Neuronal stem cell (in vitro differentiated cells): ENCODE measurements at regions not wholly inside any gene's neighbourhood (a gene's known extent, or its start where the extent isn't known, plus 50 kb on each side); places are given as distances from the start of the nearest gene placed in this dataset.
"Not testable (repeated sequence)": the region's sequence is repeated elsewhere in the genome, so short reads cannot be mapped to it uniquely, and the experiment has no call there.

ENCODE experiments used
- DNase-seq: peaks from one replicate; pipeline ENCODE4 v3.0.0-alpha.2; 2013; ENCODE audit warnings: low spot score
- H2AFZ ChIP-seq: one replicate; pipeline ENCODE4 v1.6.1; 2013; ENCODE audit warnings: mild to moderate bottlenecking, low read length, inconsistent platforms
- H2AK5ac ChIP-seq: 2 replicates; pipeline ENCODE4 v1.6.1; 2013; ENCODE audit warnings: low read depth, mild to moderate bottlenecking, inconsistent platforms, low read length, moderate library complexity, mixed read lengths
- H2BK120ac ChIP-seq: 2 replicates; pipeline ENCODE4 v1.6.1; 2013; ENCODE audit warnings: low read depth, mild to moderate bottlenecking, inconsistent platforms, low read length, moderate library complexity, mixed read lengths
- H2BK12ac ChIP-seq: one replicate; pipeline ENCODE4 v1.6.1; 2013; ENCODE audit warnings: low read length, inconsistent platforms
- H2BK15ac ChIP-seq: 2 replicates; pipeline ENCODE4 v1.6.1; 2013; ENCODE audit warnings: mild to moderate bottlenecking, low read length, inconsistent platforms, mixed read lengths
- H2BK5ac ChIP-seq: one replicate; pipeline ENCODE4 v1.6.1; 2013; ENCODE audit warnings: inconsistent platforms, mild to moderate bottlenecking, low read length, moderate library complexity
- H3K14ac ChIP-seq: one replicate; pipeline ENCODE4 v1.6.1; 2013; ENCODE audit warnings: low read length, inconsistent platforms
- H3K18ac ChIP-seq: 2 replicates; pipeline ENCODE4 v1.6.1; 2013; ENCODE audit warnings: low read length, inconsistent platforms
- H3K23ac ChIP-seq: 2 replicates; pipeline ENCODE4 v1.6.1; 2013; ENCODE audit warnings: low read depth, mild to moderate bottlenecking, mixed read lengths, low read length, inconsistent platforms; ENCODE audit not compliant: poor library complexity
- H3K27ac ChIP-seq: replicated peaks from 3 replicates; pipeline ENCODE4 v1.5.1; 2013; ENCODE audit warnings: low read length, inconsistent platforms
- H3K27me3 ChIP-seq, 3 experiments: 2 replicates each; pipeline ENCODE4 v1.6.1; 2013; ENCODE audit warnings: low read length in 3 of 3, mild to moderate bottlenecking in 2 of 3, inconsistent platforms in 1 of 3, low read depth in 1 of 3, mixed read lengths in 1 of 3, moderate library complexity in 1 of 3; ENCODE audit not compliant: control insufficient read depth in 3 of 3, insufficient read depth in 3 of 3
- H3K36me3 ChIP-seq, 2 donors: replicated peaks in 1 of 2; 2 replicates each; pipeline ENCODE4 v1.6.1; 2013; ENCODE audit warnings: low read length in 2 of 2; ENCODE audit not compliant: control insufficient read depth in 2 of 2, insufficient read depth in 2 of 2
- H3K4ac ChIP-seq: 2 replicates; pipeline ENCODE4 v1.6.1; 2013; ENCODE audit warnings: inconsistent platforms, mild to moderate bottlenecking, low read length, moderate library complexity
- H3K4me1 ChIP-seq, 2 donors: 1 replicate in 1 of 2; 2 replicates in 1 of 2; pipeline ENCODE4 v1.6.1; 2013; ENCODE audit warnings: low read length in 2 of 2, low read depth in 1 of 2; ENCODE audit not compliant: control insufficient read depth in 2 of 2, insufficient read depth in 1 of 2
- H3K4me2 ChIP-seq: one replicate; pipeline ENCODE4 v1.6.1; 2013; ENCODE audit warnings: mild to moderate bottlenecking, low read length, inconsistent platforms; ENCODE audit not compliant: insufficient read depth, poor library complexity, severe bottlenecking
- H3K4me3 ChIP-seq, 2 donors: 2 replicates each; pipeline ENCODE4 v1.5.1; 2013; ENCODE audit warnings: low read length in 2 of 2, mild to moderate bottlenecking in 2 of 2, inconsistent platforms in 1 of 2, moderate library complexity in 1 of 2
- H3K79me1 ChIP-seq: one replicate; pipeline ENCODE4 v1.6.1; 2013; ENCODE audit warnings: low read depth, mild to moderate bottlenecking, inconsistent platforms, low read length, moderate library complexity
- H3K9ac ChIP-seq: one replicate; pipeline ENCODE4 v1.6.1; 2013; ENCODE audit warnings: mild to moderate bottlenecking, low read depth, low read length, inconsistent platforms; ENCODE audit not compliant: poor library complexity
- H3K9me3 ChIP-seq, 2 donors: replicated peaks in 1 of 2; 2 replicates each; pipeline versions ENCODE3 to v1.6.1; 2013; ENCODE audit warnings: low read length in 2 of 2, mild to moderate bottlenecking in 2 of 2, inconsistent platforms in 1 of 2, low read depth in 1 of 2, mixed read lengths in 1 of 2, moderate library complexity in 1 of 2; ENCODE audit not compliant: control insufficient read depth in 2 of 2, insufficient read depth in 1 of 2
- H4K8ac ChIP-seq: one replicate; pipeline ENCODE4 v1.6.1; 2013; ENCODE audit warnings: low read depth, mild to moderate bottlenecking, inconsistent platforms, low read length, moderate library complexity
- H4K91ac ChIP-seq: one replicate; pipeline ENCODE4 v1.6.1; 2013; ENCODE audit warnings: low read length, low read depth, mild to moderate bottlenecking, inconsistent platforms; ENCODE audit not compliant: poor library complexity
- WGBS, 2 donors: extraction: QIAGEN DNeasy Blood & Tissue Kit; methylation state at CpG; one replicate each; pipeline ENCODE4 v1.1.7; 2013; ENCODE audit warnings: missing lambda C conversion rate in 2 of 2, mixed read lengths in 1 of 2; ENCODE audit not compliant: insufficient read length in 2 of 2, insufficient replicate concordance in 1 of 2; ENCODE audit errors: extremely low coverage in 2 of 2; 5-methylcytosine and 5-hydroxymethylcytosine counted together

DNA sequence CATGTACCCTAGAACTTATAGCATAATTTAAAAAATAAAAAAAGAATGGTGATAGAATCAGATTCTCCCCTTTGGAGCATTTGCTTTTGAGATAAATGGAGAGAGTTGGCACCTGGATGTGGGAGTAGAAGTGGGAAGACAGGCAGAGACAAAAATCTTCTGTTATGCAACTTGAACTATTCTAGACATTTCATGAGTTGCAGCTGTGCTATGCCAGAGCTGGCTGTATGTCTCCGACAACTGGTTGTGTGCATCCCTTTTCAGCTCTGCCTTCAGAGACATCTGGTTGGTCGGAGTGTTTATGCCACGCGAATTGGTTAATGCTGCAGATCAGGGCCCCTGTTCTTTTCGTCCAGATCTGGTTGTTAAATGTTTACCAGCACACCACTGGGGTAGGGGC lies 161.3 kb downstream of the JRKL start:
- H3K4ac ChIP-seq: no peak overlapping the region
- H3K4me1 ChIP-seq: no peaks in the 10 kb centered on the region
- H2BK15ac ChIP-seq: no peak overlapping the region
- H2AK5ac ChIP-seq: no peak overlapping the region
- H3K4me2 ChIP-seq: no peak overlapping the region
- no peak overlapping the region for H3K27ac ChIP-seq
- no peak overlapping the region for H3K9ac ChIP-seq
- no peak overlapping the region for H3K4me3 ChIP-seq
- H2AFZ ChIP-seq: no peak overlapping the region
- H4K91ac ChIP-seq: no peak overlapping the region
- H3K27me3 ChIP-seq: no peaks in the 10 kb centered on the region
- no peak overlapping the region for H3K14ac ChIP-seq
- no peak overlapping the region for H2BK120ac ChIP-seq
- no peaks in the 10 kb centered on the region for H3K36me3 ChIP-seq
- no peak overlapping the region for H3K18ac ChIP-seq
- H3K23ac ChIP-seq: no peak overlapping the region
- no peaks in the 10 kb centered on the region for H3K79me1 ChIP-seq
- H2BK5ac ChIP-seq: no peak overlapping the region
- no peaks in the 10 kb centered on the region for H3K9me3 ChIP-seq
- no peak overlapping the region for H4K8ac ChIP-seq
- no peak for DNase-seq
- no peak overlapping the region for H2BK12ac ChIP-seq
- no CpG with 5 or more reads among the region's 5 CpGs for whole genome bisulfite sequencing, 2 donors

DNA sequence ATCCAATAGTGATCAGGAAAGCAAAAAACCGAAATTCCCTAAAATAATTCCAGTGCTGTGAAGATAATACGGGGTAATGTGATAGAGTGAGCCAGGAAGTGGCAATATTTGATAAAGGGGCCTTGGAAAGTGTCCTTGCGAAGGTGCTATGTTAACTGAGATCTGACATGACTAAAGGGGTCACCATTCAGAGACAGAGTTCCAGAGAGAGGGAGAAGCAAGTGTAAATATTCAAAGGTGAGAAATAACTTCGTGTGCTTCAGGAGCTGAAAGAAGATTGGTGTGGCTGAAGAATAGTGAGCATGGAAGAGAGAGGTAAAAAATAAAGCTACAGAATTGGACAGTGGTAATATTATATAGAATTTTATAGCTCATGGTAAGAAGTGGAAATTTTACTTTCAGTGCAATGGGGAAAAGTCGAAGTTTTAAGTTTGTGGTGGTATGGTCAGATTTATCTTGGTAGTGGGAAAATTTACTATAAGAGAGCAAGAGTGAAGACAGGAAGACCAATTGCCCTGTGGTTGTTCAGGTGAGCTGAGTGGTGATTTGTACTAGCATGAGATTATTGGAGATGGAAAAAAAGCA lies 164.5 kb downstream of the JRKL start:
- H3K14ac ChIP-seq: no peak overlapping the region
- no peak overlapping the region for H3K27ac ChIP-seq
- no peak overlapping the region for H3K18ac ChIP-seq
- H3K4me1 ChIP-seq: no peaks in the 10 kb centered on the region
- 100% methylated on average over 1 of the region's 5 CpGs for WGBS, 2 donors
- no peak overlapping the region for H2BK5ac ChIP-seq
- no peaks in the 10 kb centered on the region for H3K79me1 ChIP-seq
- H3K4ac ChIP-seq: no peak overlapping the region
- no peak for DNase-seq
- no peaks in the 10 kb centered on the region for H3K27me3 ChIP-seq
- no peaks in the 10 kb centered on the region for H3K9me3 ChIP-seq
- H4K91ac ChIP-seq: no peak overlapping the region
- H2BK120ac ChIP-seq: no peak overlapping the region
- H2AFZ ChIP-seq: no peak overlapping the region
- H2AK5ac ChIP-seq: no peak overlapping the region
- H3K36me3 ChIP-seq: no peaks in the 10 kb centered on the region
- H3K9ac ChIP-seq: no peak overlapping the region
- no peak overlapping the region for H3K4me3 ChIP-seq
- no peak overlapping the region for H2BK15ac ChIP-seq
- H3K23ac ChIP-seq: no peak overlapping the region
- H2BK12ac ChIP-seq: no peak overlapping the region
- no peak overlapping the region for H3K4me2 ChIP-seq
- H4K8ac ChIP-seq: no peak overlapping the region

DNA sequence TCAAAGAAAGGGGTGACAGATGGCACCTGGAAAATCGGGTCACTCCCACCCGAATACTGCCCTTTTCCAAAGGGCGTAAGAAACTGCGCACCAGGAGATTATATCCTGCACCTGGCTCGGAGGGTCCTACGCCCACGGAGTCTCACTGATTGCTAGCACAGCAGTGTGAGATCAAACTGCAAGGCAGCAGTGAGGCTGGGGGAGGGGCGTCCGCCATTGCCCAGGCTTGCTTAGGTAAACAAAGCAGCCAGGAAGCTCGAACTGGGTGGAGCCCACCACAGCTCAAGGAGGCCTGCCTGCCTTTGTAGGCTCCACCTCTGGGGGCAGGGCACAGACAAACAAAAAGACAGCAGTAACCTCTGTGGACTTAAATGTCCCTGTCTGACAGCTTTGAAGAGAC lies 166.0 kb downstream of the JRKL start:
- H3K4me1 ChIP-seq, H3K18ac ChIP-seq: not testable (repeated sequence)

DNA sequence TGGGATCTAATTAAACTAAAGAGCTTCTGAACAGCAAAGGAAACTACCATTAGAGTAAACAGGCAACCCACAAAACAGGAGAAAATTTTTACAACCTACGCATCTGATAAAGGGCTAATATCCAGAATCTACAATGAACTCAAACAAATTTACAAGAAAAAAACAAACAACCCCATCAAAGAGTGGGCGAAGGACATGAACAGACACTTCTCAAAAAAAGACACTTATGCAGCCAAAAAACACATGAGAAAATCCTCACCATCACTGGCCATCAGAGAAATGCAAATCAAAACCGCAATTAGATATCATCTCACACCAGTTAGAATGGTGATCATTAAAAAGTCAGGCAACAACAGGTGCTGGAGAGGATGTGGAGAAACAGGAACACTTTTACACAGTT lies 170.9 kb downstream of the JRKL start:
- H2BK12ac ChIP-seq, H3K27ac ChIP-seq, H3K23ac ChIP-seq, H3K36me3 ChIP-seq, H3K9ac ChIP-seq, H2BK15ac ChIP-seq, H2AK5ac ChIP-seq, H3K4me3 ChIP-seq, H3K4me2 ChIP-seq, DNase-seq, H2AFZ ChIP-seq, H3K79me1 ChIP-seq, H2BK5ac ChIP-seq, H3K4ac ChIP-seq, H4K91ac ChIP-seq, H3K4me1 ChIP-seq, H3K18ac ChIP-seq, H3K27me3 ChIP-seq, H4K8ac ChIP-seq, H3K9me3 ChIP-seq, H3K14ac ChIP-seq, H2BK120ac ChIP-seq: not testable (repeated sequence)
- no CpG with 5 or more reads among the region's 3 CpGs for WGBS, 2 donors

More for the DNA sequence above, 166.0 kb downstream of the JRKL start:
- H2BK12ac ChIP-seq, H3K23ac ChIP-seq, H3K27ac ChIP-seq, H3K9ac ChIP-seq, H3K4ac ChIP-seq, H4K8ac ChIP-seq, H3K4me2 ChIP-seq, H2BK15ac ChIP-seq, H3K4me3 ChIP-seq, DNase-seq, H2BK5ac ChIP-seq, H4K91ac ChIP-seq, H2BK120ac ChIP-seq, H2AK5ac ChIP-seq, H3K27me3 ChIP-seq, H3K9me3 ChIP-seq, H3K36me3 ChIP-seq, H2AFZ ChIP-seq, H3K79me1 ChIP-seq, H3K14ac ChIP-seq: not testable (repeated sequence)
- WGBS, 2 donors: no CpG with 5 or more reads among the region's 10 CpGs
